Panc1 (cell line): ENCODE measurements at regions not wholly inside any gene's neighbourhood (a gene's known extent, or its start where the extent isn't known, plus 50 kb on each side); places are given as distances from the start of the nearest gene placed in this dataset.

Source experiments
- CTCF ChIP-seq: fragments of 450-650 bp; IDR thresholded peaks from 2 replicates; pipeline ENCODE4 v1.5.1; 2017; ENCODE audit warnings: mild to moderate bottlenecking
- POLR2AphosphoS5 ChIP-seq: IDR thresholded peaks from 2 replicates; pipeline ENCODE4 v1.6.1; 2012; ENCODE audit warnings: mild to moderate bottlenecking, low read depth, low read length, moderate library complexity
- REST ChIP-seq, 2 experiments: IDR thresholded peaks; 2 replicates each; pipeline ENCODE4 v1.6.1; 2011 to 2012; ENCODE audit warnings: low read depth in 2 of 2, control low read depth in 1 of 2, low read length in 1 of 2, mild to moderate bottlenecking in 1 of 2, moderate library complexity in 1 of 2; ENCODE audit not compliant: insufficient read depth in 1 of 2
- SIN3A ChIP-seq: IDR thresholded peaks from 2 replicates; pipeline ENCODE4 v1.6.1; 2012; ENCODE audit warnings: low read depth, mild to moderate bottlenecking, low read length, moderate library complexity, borderline replicate concordance; ENCODE audit not compliant: insufficient read depth

- TF ChIP-seq CTCF (no peak), REST (IDR thresholded peaks at IDR 0.05; ENCODE audit: insufficient read depth in 1 of 2, low read depth in 2 of 2, low read length in 1 of 2) (no peak), POLR2AphosphoS5 (no peak), SIN3A (no peak)
Measured at GRCh38 chr10:7069706-7070105, 341.1 kb downstream of the SFMBT2 start.
